Activated CD4-positive, alpha-beta T cell treated with anti-CD3 and anti-CD28 coated beads, Interleukin-2, amount 10 ng/mL, durations not matched to agents 7 days and 5 days (primary cell): ENCODE measurements at regions not wholly inside any gene's neighbourhood (a gene's known extent, or its start where the extent isn't known, plus 50 kb on each side); places are given as distances from the start of the nearest gene placed in this dataset.
"Not testable (repeated sequence)": the region's sequence is repeated elsewhere in the genome, so short reads cannot be mapped to it uniquely, and the experiment has no call there.

ENCODE experiments used
- CTCF ChIA-PET: fragments of 350-600 bp; sonication (Branson Sonifier 250); formaldehyde crosslinking; loops from one replicate; lab custom pipeline; 2021; ENCODE audit warnings: antibody characterized with exemption; lab: Charles Lee
- POLR2A ChIA-PET: fragments of 350-600 bp; sonication (Branson Sonifier 250); formaldehyde crosslinking; loops from one replicate; lab custom pipeline; 2021; ENCODE audit warnings: antibody characterized with exemption; lab: Charles Lee
- DNase-seq: peaks from one replicate; pipeline ENCODE4 v3.0.0-alpha.2; 2020
- H3K27ac Mint-ChIP-seq: one replicate; pipeline ENCODE4 v1.8.0; 2021; ENCODE audit warnings: mild to moderate bottlenecking, moderate library complexity, mixed read lengths
- H3K27me3 Mint-ChIP-seq: one replicate; pipeline ENCODE4 v1.8.0; 2021; ENCODE audit warnings: mixed read lengths
- H3K36me3 Mint-ChIP-seq: one replicate; pipeline ENCODE4 v1.8.0; 2021; ENCODE audit warnings: low read depth, mixed read lengths
- H3K4me1 Mint-ChIP-seq: one replicate; pipeline ENCODE4 v1.8.0; 2021; ENCODE audit warnings: mixed read lengths
- H3K4me3 Mint-ChIP-seq: one replicate; pipeline ENCODE4 v1.8.0; 2021; ENCODE audit warnings: mild to moderate bottlenecking, moderate library complexity, mixed read lengths
- H3K9me3 Mint-ChIP-seq: one replicate; pipeline ENCODE4 v1.8.0; 2021; ENCODE audit warnings: mixed read lengths

GRCh38 chr2:118755901-118756300 is 91.5 kb downstream of the EN1 start:
- no peak overlapping the region for H3K4me3 Mint-ChIP-seq
- no peak for DNase-seq
- no peaks in the 10 kb centered on the region for H3K36me3 Mint-ChIP-seq
- H3K27ac Mint-ChIP-seq: no peak overlapping the region
- peaks cover 12% of the 10 kb centered on the region for H3K27me3 Mint-ChIP-seq
- H3K9me3 Mint-ChIP-seq: no peaks in the 10 kb centered on the region
- CTCF ChIA-PET: no interaction called here
- POLR2A ChIA-PET: no interaction called here
- H3K4me1 Mint-ChIP-seq: no peaks in the 10 kb centered on the region

GRCh38 chr2:118755384-118755783 is 92.1 kb downstream of the EN1 start:
- Mint-ChIP-seq H3K27ac (no peak overlapping the region), H3K9me3 (no peaks in the 10 kb centered on the region), H3K27me3 (peaks cover 12% of the 10 kb centered on the region), H3K4me3 (no peak overlapping the region), H3K36me3 (no peaks in the 10 kb centered on the region), H3K4me1 (no peaks in the 10 kb centered on the region)
- no peak for DNase-seq
- CTCF ChIA-PET: no interaction called here
- POLR2A ChIA-PET: no interaction called here

GRCh38 chr2:118752762-118753429 is 94.6 kb downstream of the EN1 start:
- H3K27me3 Mint-ChIP-seq: peaks cover 3% of the 10 kb centered on the region
- H3K9me3 Mint-ChIP-seq: no peaks in the 10 kb centered on the region
- no peak overlapping the region for H3K4me3 Mint-ChIP-seq
- no peaks in the 10 kb centered on the region for H3K36me3 Mint-ChIP-seq
- H3K27ac Mint-ChIP-seq: no peak overlapping the region
- no peaks in the 10 kb centered on the region for H3K4me1 Mint-ChIP-seq
- ChIA-PET CTCF (no interaction called here), POLR2A (no interaction called here)
- no peak for DNase-seq

GRCh38 chr2:118750959-118751565 is 96.4 kb downstream of the EN1 start:
- no peaks in the 10 kb centered on the region for H3K36me3 Mint-ChIP-seq
- DNase-seq: no peak
- H3K9me3 Mint-ChIP-seq: no peaks in the 10 kb centered on the region
- H3K27me3 Mint-ChIP-seq: no peaks in the 10 kb centered on the region
- ChIA-PET CTCF (no interaction called here), POLR2A (no interaction called here)
- no peak overlapping the region for H3K4me3 Mint-ChIP-seq
- H3K4me1 Mint-ChIP-seq: no peaks in the 10 kb centered on the region
- no peak overlapping the region for H3K27ac Mint-ChIP-seq

GRCh38 chr2:118748245-118748885 is 99.1 kb downstream of the EN1 start:
- no peak overlapping the region for H3K4me3 Mint-ChIP-seq
- H3K9me3 Mint-ChIP-seq: peaks cover 18% of the 10 kb centered on the region
- ChIA-PET POLR2A (no interaction called here), CTCF (no interaction called here)
- no peaks in the 10 kb centered on the region for H3K4me1 Mint-ChIP-seq
- H3K27me3 Mint-ChIP-seq: no peaks in the 10 kb centered on the region
- H3K27ac Mint-ChIP-seq: no peak overlapping the region
- no peaks in the 10 kb centered on the region for H3K36me3 Mint-ChIP-seq
- no peak for DNase-seq

GRCh38 chr2:118747637-118748036 is 99.8 kb downstream of the EN1 start:
- no peak for DNase-seq
- no peaks in the 10 kb centered on the region for H3K27me3 Mint-ChIP-seq
- H3K27ac Mint-ChIP-seq: no peak overlapping the region
- POLR2A ChIA-PET: no interaction called here
- no peak overlapping the region for H3K4me3 Mint-ChIP-seq
- no peaks in the 10 kb centered on the region for H3K4me1 Mint-ChIP-seq
- CTCF ChIA-PET: no interaction called here
- H3K9me3 Mint-ChIP-seq: peaks cover 19% of the 10 kb centered on the region
- H3K36me3 Mint-ChIP-seq: no peaks in the 10 kb centered on the region

- Mint-ChIP-seq H3K9me3 (peaks cover 19% of the 10 kb centered on the region), H3K36me3 (no peaks in the 10 kb centered on the region), H3K27me3 (no peaks in the 10 kb centered on the region), H3K4me1 (no peaks in the 10 kb centered on the region), H3K4me3 (no peak overlapping the region), H3K27ac (no peak overlapping the region)
- DNase-seq: no peak
- CTCF ChIA-PET: no interaction called here
- POLR2A ChIA-PET: no interaction called here
Observed at GRCh38 chr2:118747066-118747465, 100.4 kb downstream of the EN1 start.

GRCh38 chr2:118744682-118745181 is 102.7 kb downstream of the EN1 start:
- H3K4me3 Mint-ChIP-seq, H3K4me1 Mint-ChIP-seq, H3K36me3 Mint-ChIP-seq, DNase-seq, H3K27me3 Mint-ChIP-seq, POLR2A ChIA-PET, H3K27ac Mint-ChIP-seq: not testable (repeated sequence)
- peaks cover 19% of the 10 kb centered on the region for H3K9me3 Mint-ChIP-seq
- CTCF ChIA-PET: interaction anchor here (0.6 kb wide), 1 partner anchor 12 kb away, joined by 3 read pairs; no protein-coding TSS in a partner anchor

GRCh38 chr2:118738524-118739308 is 108.7 kb downstream of the EN1 start:
- H3K4me1 Mint-ChIP-seq: no peaks in the 10 kb centered on the region
- H3K36me3 Mint-ChIP-seq: no peaks in the 10 kb centered on the region
- ChIA-PET POLR2A (no interaction called here), CTCF (no interaction called here)
- no peak overlapping the region for H3K4me3 Mint-ChIP-seq
- H3K27ac Mint-ChIP-seq: no peak overlapping the region
- no peak for DNase-seq
- H3K9me3 Mint-ChIP-seq: peaks cover 4% of the 10 kb centered on the region
- peaks cover 11% of the 10 kb centered on the region for H3K27me3 Mint-ChIP-seq

GRCh38 chr2:118738106-118738505 is 109.3 kb downstream of the EN1 start:
- Mint-ChIP-seq H3K9me3 (no peaks in the 10 kb centered on the region), H3K36me3 (no peaks in the 10 kb centered on the region), H3K4me1 (no peaks in the 10 kb centered on the region), H3K4me3 (no peak overlapping the region), H3K27me3 (peaks cover 11% of the 10 kb centered on the region), H3K27ac (no peak overlapping the region)
- POLR2A ChIA-PET: no interaction called here
- no peak for DNase-seq
- CTCF ChIA-PET: no interaction called here

- no peaks in the 10 kb centered on the region for H3K36me3 Mint-ChIP-seq
- no peaks in the 10 kb centered on the region for H3K9me3 Mint-ChIP-seq
- no peak overlapping the region for H3K4me3 Mint-ChIP-seq
- CTCF ChIA-PET: no interaction called here
- DNase-seq: no peak
- POLR2A ChIA-PET: no interaction called here
- H3K4me1 Mint-ChIP-seq: no peaks in the 10 kb centered on the region
- H3K27ac Mint-ChIP-seq: no peak overlapping the region
- peaks cover 11% of the 10 kb centered on the region for H3K27me3 Mint-ChIP-seq
Observed at GRCh38 chr2:118737684-118738083, 109.8 kb downstream of the EN1 start.

- ChIA-PET POLR2A (no interaction called here), CTCF (interaction anchor here (0.6 kb wide), 1 partner anchor 12 kb away, joined by 3 read pairs; no protein-coding TSS in a partner anchor)
- no peak for DNase-seq
- no peaks in the 10 kb centered on the region for H3K4me1 Mint-ChIP-seq
- H3K36me3 Mint-ChIP-seq: no peaks in the 10 kb centered on the region
- H3K27me3 Mint-ChIP-seq: peaks cover 6% of the 10 kb centered on the region
- no peak overlapping the region for H3K27ac Mint-ChIP-seq
- H3K4me3 Mint-ChIP-seq: no peak overlapping the region
- no peaks in the 10 kb centered on the region for H3K9me3 Mint-ChIP-seq
Observed at GRCh38 chr2:118732432-118732831, 115.0 kb downstream of the EN1 start.

- DNase-seq: no peak
- Mint-ChIP-seq H3K27me3 (peaks cover 4% of the 10 kb centered on the region), H3K27ac (no peak overlapping the region), H3K4me3 (no peak overlapping the region), H3K9me3 (no peaks in the 10 kb centered on the region), H3K36me3 (no peaks in the 10 kb centered on the region), H3K4me1 (no peaks in the 10 kb centered on the region)
- CTCF ChIA-PET: no interaction called here
- POLR2A ChIA-PET: no interaction called here
Observed at GRCh38 chr2:118731413-118731812, 116.0 kb downstream of the EN1 start.
